Naive B cell (primary cell): ENCODE measurements at regions not wholly inside any gene's neighbourhood (a gene's known extent, or its start where the extent isn't known, plus 50 kb on each side); places are given as distances from the start of the nearest gene placed in this dataset.

Experiments used
- ATAC-seq, 2 donors: fragments of 150-1000 bp; cut with Tn5 transposase; 2 replicates each; pipeline ENCODE4 v1.10.0; 2021; ENCODE audit warnings: low read depth in 2 of 2, mild to moderate bottlenecking in 2 of 2, moderate library complexity in 2 of 2
- DNase-seq: peaks from one replicate; pipeline ENCODE4 v3.0.0; 2022
- H3K27ac Mint-ChIP-seq, 6 donors: one replicate each; pipeline ENCODE4 v1.8.0; 2020 to 2022; ENCODE audit warnings: mild to moderate bottlenecking in 6 of 6, mixed read lengths in 6 of 6, moderate library complexity in 5 of 6, inconsistent platforms in 2 of 6
- H3K27me3 Mint-ChIP-seq, 3 donors: one replicate each; pipeline ENCODE4 v1.8.0; 2021 to 2022; ENCODE audit warnings: mixed read lengths in 3 of 3, mild to moderate bottlenecking in 1 of 3
- H3K36me3 Mint-ChIP-seq, 2 donors: one replicate each; pipeline ENCODE4 v1.8.0; 2020 to 2022; ENCODE audit warnings: mixed read lengths in 2 of 2, inconsistent platforms in 1 of 2, mild to moderate bottlenecking in 1 of 2
- H3K4me1 Mint-ChIP-seq, 3 donors: one replicate each; pipeline ENCODE4 v1.8.0; 2020 to 2022; ENCODE audit warnings: mixed read lengths in 3 of 3, inconsistent platforms in 1 of 3, mild to moderate bottlenecking in 1 of 3, moderate library complexity in 1 of 3
- H3K4me3 Mint-ChIP-seq, 8 donors: one replicate each; pipeline ENCODE4 v1.8.0; 2020 to 2022; ENCODE audit warnings: mild to moderate bottlenecking in 8 of 8, mixed read lengths in 8 of 8, moderate library complexity in 8 of 8, inconsistent platforms in 2 of 8
- H3K9me3 Mint-ChIP-seq, 7 donors: one replicate each; pipeline ENCODE4 v1.8.0; 2020 to 2022; ENCODE audit warnings: mixed read lengths in 7 of 7, mild to moderate bottlenecking in 5 of 7, inconsistent platforms in 2 of 7, moderate library complexity in 1 of 7

GRCh38 chr10:6738112-6738768 lies 158.2 kb upstream of the PRKCQ start:
- DNase-seq (no peak), ATAC-seq (no peak)
- H3K4me1 Mint-ChIP-seq = peaks cover 0 to 5% (median 0%) of the 10 kb centered on the region in 3 donors
- no peaks in the 10 kb centered on the region for H3K36me3 Mint-ChIP-seq
- no peak overlapping the region for H3K27ac Mint-ChIP-seq
- no peaks in the 10 kb centered on the region for H3K9me3 Mint-ChIP-seq
- H3K4me3 Mint-ChIP-seq = no peak overlapping the region
- H3K27me3 Mint-ChIP-seq = peaks cover 27 to 39% (median 35%) of the 10 kb centered on the region in 3 donors

- Mint-ChIP-seq H3K36me3 (no peaks in the 10 kb centered on the region), H3K27me3 (peaks cover 32 to 44% (median 40%) of the 10 kb centered on the region in 3 donors), H3K4me3 (no peak overlapping the region), H3K27ac (no peak overlapping the region), H3K9me3 (no peaks in the 10 kb centered on the region), H3K4me1 (peaks cover 0 to 5% (median 0%) of the 10 kb centered on the region in 3 donors)
- ATAC-seq (no peak), DNase-seq (no peak)
Measured at GRCh38 chr10:6737758-6738111, 157.7 kb upstream of the PRKCQ start.

GRCh38 chr10:6737080-6737641 lies 157.1 kb upstream of the PRKCQ start:
- Mint-ChIP-seq H3K27me3 (peaks cover 34 to 49% (median 42%) of the 10 kb centered on the region in 3 donors), H3K4me3 (no peak overlapping the region), H3K9me3 (no peaks in the 10 kb centered on the region), H3K27ac (no peak overlapping the region), H3K36me3 (no peaks in the 10 kb centered on the region), H3K4me1 (peaks cover 0 to 5% (median 0%) of the 10 kb centered on the region in 3 donors)
- DNase-seq = no peak
- no peak for ATAC-seq

GRCh38 chr10:6734286-6734685 lies 154.2 kb upstream of the PRKCQ start:
- H3K4me3 Mint-ChIP-seq = no peak overlapping the region
- H3K36me3 Mint-ChIP-seq = no peaks in the 10 kb centered on the region
- H3K9me3 Mint-ChIP-seq = no peaks in the 10 kb centered on the region
- no peak overlapping the region for H3K27ac Mint-ChIP-seq
- peaks cover 0 to 5% (median 0%) of the 10 kb centered on the region in 3 donors for H3K4me1 Mint-ChIP-seq
- peaks cover 49 to 66% (median 54%) of the 10 kb centered on the region in 3 donors for H3K27me3 Mint-ChIP-seq
- DNase-seq (no peak), ATAC-seq (no peak)

- no peak for ATAC-seq
Measured at GRCh38 chr10:6729861-6730344, 149.8 kb upstream of the PRKCQ start.

GRCh38 chr10:6729071-6729774 lies 149.1 kb upstream of the PRKCQ start:
- Mint-ChIP-seq H3K36me3 (no peaks in the 10 kb centered on the region), H3K9me3 (no peaks in the 10 kb centered on the region), H3K27me3 (peaks cover 69 to 80% (median 69%) of the 10 kb centered on the region in 3 donors), H3K27ac (no peak overlapping the region), H3K4me1 (no peaks in the 10 kb centered on the region), H3K4me3 (no peak overlapping the region)
- no peak for DNase-seq
- ATAC-seq = no peak

More at GRCh38 chr10:6729861-6730344, 149.8 kb upstream of the PRKCQ start:
- H3K4me1 Mint-ChIP-seq = no peaks in the 10 kb centered on the region
- H3K36me3 Mint-ChIP-seq = no peaks in the 10 kb centered on the region
- no peaks in the 10 kb centered on the region for H3K9me3 Mint-ChIP-seq
- H3K27me3 Mint-ChIP-seq = peaks cover 63 to 80% (median 66%) of the 10 kb centered on the region in 3 donors
- H3K4me3 Mint-ChIP-seq = no peak overlapping the region
- no peak overlapping the region for H3K27ac Mint-ChIP-seq
- no peak for DNase-seq

GRCh38 chr10:6726924-6727323 lies 146.8 kb upstream of the PRKCQ start:
- ATAC-seq (no peak), DNase-seq (no peak)
- no peak overlapping the region for H3K27ac Mint-ChIP-seq
- peaks cover 0 to 2% (median 0%) of the 10 kb centered on the region in 7 donors for H3K9me3 Mint-ChIP-seq
- no peaks in the 10 kb centered on the region for H3K4me1 Mint-ChIP-seq
- peaks cover 69 to 74% (median 73%) of the 10 kb centered on the region in 3 donors for H3K27me3 Mint-ChIP-seq
- H3K4me3 Mint-ChIP-seq = no peak overlapping the region
- H3K36me3 Mint-ChIP-seq = no peaks in the 10 kb centered on the region

- Mint-ChIP-seq H3K9me3 (peaks cover 0 to 11% (median 3%) of the 10 kb centered on the region in 7 donors), H3K4me1 (no peaks in the 10 kb centered on the region), H3K27ac (peak overlapping the region in 1 of 6 donors; percentile 78), H3K4me3 (no peak overlapping the region), H3K36me3 (peaks cover 0 to 6% of the 10 kb centered on the region in 2 donors), H3K27me3 (peaks cover 66 to 77% (median 68%) of the 10 kb centered on the region in 3 donors)
- DNase-seq (no peak), ATAC-seq (no peak)
Measured at GRCh38 chr10:6722616-6723004, 142.5 kb upstream of the PRKCQ start.

GRCh38 chr10:6721964-6722615 lies 142.0 kb upstream of the PRKCQ start:
- Mint-ChIP-seq H3K4me3 (no peak overlapping the region), H3K27me3 (peaks cover 61 to 74% (median 63%) of the 10 kb centered on the region in 3 donors), H3K27ac (peak overlapping the region in 1 of 6 donors; percentile 11), H3K9me3 (peaks cover 0 to 11% (median 3%) of the 10 kb centered on the region in 7 donors), H3K36me3 (peaks cover 0 to 6% of the 10 kb centered on the region in 2 donors), H3K4me1 (no peaks in the 10 kb centered on the region)
- DNase-seq (no peak), ATAC-seq (no peak)

- H3K9me3 Mint-ChIP-seq = peaks cover 0 to 11% (median 3%) of the 10 kb centered on the region in 7 donors
- DNase-seq (no peak), ATAC-seq (no peak)
- no peak overlapping the region for H3K4me3 Mint-ChIP-seq
- H3K36me3 Mint-ChIP-seq = peaks cover 0 to 6% of the 10 kb centered on the region in 2 donors
- peaks cover 56 to 74% (median 60%) of the 10 kb centered on the region in 3 donors for H3K27me3 Mint-ChIP-seq
- H3K4me1 Mint-ChIP-seq = no peaks in the 10 kb centered on the region
- peak overlapping the region in 2 of 6 donors; percentile 11 to 21 for H3K27ac Mint-ChIP-seq
Measured at GRCh38 chr10:6721480-6721879, 141.4 kb upstream of the PRKCQ start.

- H3K27ac Mint-ChIP-seq = peak overlapping the region in 1 of 6 donors; percentile 23
- no peak for ATAC-seq
- no peaks in the 10 kb centered on the region for H3K4me1 Mint-ChIP-seq
- H3K36me3 Mint-ChIP-seq = peaks cover 0 to 6% of the 10 kb centered on the region in 2 donors
- no peak overlapping the region for H3K4me3 Mint-ChIP-seq
- H3K9me3 Mint-ChIP-seq = peaks cover 0 to 11% (median 3%) of the 10 kb centered on the region in 7 donors
- H3K27me3 Mint-ChIP-seq = peaks cover 57 to 68% (median 59%) of the 10 kb centered on the region in 3 donors
- DNase-seq = no peak
Measured at GRCh38 chr10:6719561-6719960, 139.5 kb upstream of the PRKCQ start.

- peaks cover 0 to 6% of the 10 kb centered on the region in 2 donors for H3K36me3 Mint-ChIP-seq
- DNase-seq (no peak), ATAC-seq (no peak)
- peaks cover 47 to 61% (median 55%) of the 10 kb centered on the region in 3 donors for H3K27me3 Mint-ChIP-seq
- peaks cover 0 to 2% (median 0%) of the 10 kb centered on the region in 3 donors for H3K4me1 Mint-ChIP-seq
- no peak overlapping the region for H3K4me3 Mint-ChIP-seq
- H3K27ac Mint-ChIP-seq = no peak overlapping the region
- peaks cover 0 to 11% (median 3%) of the 10 kb centered on the region in 7 donors for H3K9me3 Mint-ChIP-seq
Measured at GRCh38 chr10:6718550-6718949, 138.5 kb upstream of the PRKCQ start.

GRCh38 chr10:6716516-6716915 lies 136.4 kb upstream of the PRKCQ start:
- DNase-seq = no peak
- peaks cover 0 to 5% of the 10 kb centered on the region in 2 donors for H3K36me3 Mint-ChIP-seq
- no peak for ATAC-seq
- H3K4me3 Mint-ChIP-seq = no peak overlapping the region
- H3K9me3 Mint-ChIP-seq = peaks cover 0 to 11% (median 3%) of the 10 kb centered on the region in 7 donors
- H3K4me1 Mint-ChIP-seq = peaks cover 0 to 2% (median 0%) of the 10 kb centered on the region in 3 donors
- peaks cover 40 to 61% (median 57%) of the 10 kb centered on the region in 3 donors for H3K27me3 Mint-ChIP-seq
- H3K27ac Mint-ChIP-seq = no peak overlapping the region
